ENCODE measurements at regions not wholly inside any gene's neighbourhood (a gene's known extent, or its start where the extent isn't known, plus 50 kb on each side); places are given as distances from the start of the nearest gene placed in this dataset.

- no peak for DNase-seq
These were observed 900.1 kb downstream of the PCDH17 start for GRCh38 chr13:58531614-58532013.

- no peak for DNase-seq
These were observed 911.0 kb downstream of the PCDH17 start for GRCh38 chr13:58542530-58542929.

GRCh38 chr13:58547419-58547818 is 915.9 kb downstream of the PCDH17 start:
- DNase-seq: no peak

GRCh38 chr13:58566176-58566575 is 934.6 kb downstream of the PCDH17 start:
- no peak for DNase-seq

GRCh38 chr13:58573743-58574142 is 942.2 kb downstream of the PCDH17 start:
- DNase-seq: no peak

GRCh38 chr13:58574791-58575190 is 943.2 kb downstream of the PCDH17 start:
- no peak for DNase-seq

- no peak for DNase-seq
These were observed 947.9 kb downstream of the PCDH17 start for GRCh38 chr13:58579468-58579867.

- DNase-seq: no peak
These were observed 952.4 kb downstream of the PCDH17 start for GRCh38 chr13:58583966-58584365.

GRCh38 chr13:58584610-58585009 is 953.1 kb downstream of the PCDH17 start:
- DNase-seq: no peak

GRCh38 chr13:58587183-58587582 is 955.6 kb downstream of the PCDH17 start:
- DNase-seq: peak; percentile 6

- DNase-seq: no peak
These were observed 960.5 kb downstream of the PCDH17 start for GRCh38 chr13:58592052-58592451.

GRCh38 chr13:58592786-58593185 is 961.2 kb downstream of the PCDH17 start:
- DNase-seq: no peak

GRCh38 chr13:58594747-58595600 is 963.4 kb downstream of the PCDH17 start:
- DNase-seq: no peak

- DNase-seq: no peak
These were observed 966.0 kb downstream of the PCDH17 start for GRCh38 chr13:58597552-58597951.

- DNase-seq: no peak
These were observed 966.7 kb downstream of the PCDH17 start for GRCh38 chr13:58598241-58598640.

GRCh38 chr13:58611117-58611516 is 979.6 kb downstream of the PCDH17 start:
- DNase-seq: no peak

- DNase-seq: no peak
These were observed 986.5 kb downstream of the PCDH17 start for GRCh38 chr13:58617880-58618665.

GRCh38 chr13:58619396-58620113 is 988.0 kb downstream of the PCDH17 start:
- no peak for DNase-seq

- DNase-seq: peak; percentile 9
These were observed 988.6 kb downstream of the PCDH17 start for GRCh38 chr13:58620176-58620575.

GRCh38 chr13:58625703-58626389 is 994.3 kb downstream of the PCDH17 start:
- no peak for DNase-seq

GRCh38 chr13:58630794-58631193 is 999.2 kb downstream of the PCDH17 start:
- DNase-seq: no peak

GRCh38 chr13:58633226-58633625 is 1001.7 kb downstream of the PCDH17 start:
- DNase-seq: no peak

- no peak for DNase-seq
These were observed 1023.5 kb downstream of the PCDH17 start for GRCh38 chr13:58655086-58655485.

Data from NCI-H510A treated with DMSO at 0.1 percent for 48 hours (cell line).